H1 (cell line): ENCODE measurements at regions not wholly inside any gene's neighbourhood (a gene's known extent, or its start where the extent isn't known, plus 50 kb on each side); places are given as distances from the start of the nearest gene placed in this dataset.

Experiments used
- CTCF ChIA-PET: fragments of 300-600 bp; sonication (Branson Sonifier 250); formaldehyde crosslinking; loops from one replicate; lab custom pipeline; 2021; ENCODE audit not compliant: partially characterized antibody; lab: Charles Lee
- POLR2A ChIA-PET: fragments of 300-600 bp; sonication (Branson Sonifier 250); formaldehyde crosslinking; loops from one replicate; lab custom pipeline; 2021; ENCODE audit warnings: inconsistent platforms; ENCODE audit not compliant: partially characterized antibody; lab: Charles Lee
- DNase-seq, 2 experiments: peaks; one replicate each; pipeline versions ENCODE4 v3.0.0 to v3.0.0-alpha.2; 2010 to 2022; ENCODE audit warnings: low spot score in 2 of 2, low read depth in 1 of 2, mixed read lengths in 1 of 2
- FAIRE-seq: peaks from 2 replicates; lab custom pipeline; 2011; peaks lifted over from hg19 to GRCh38; lab: Jason Lieb, UNC
- H2AFZ ChIP-seq: 2 replicates; pipeline ENCODE4 v1.8.1; 2012; ENCODE audit warnings: low read length, inconsistent platforms
- H2AK5ac ChIP-seq: 2 replicates; pipeline ENCODE4 v1.6.1; 2013; ENCODE audit warnings: low read depth, low read length
- H2BK120ac ChIP-seq: replicated peaks from 2 replicates; pipeline ENCODE3; 2013; ENCODE audit warnings: low read depth, low read length, inconsistent platforms
- H2BK12ac ChIP-seq: 2 replicates; pipeline ENCODE4 v1.6.1; 2013; ENCODE audit warnings: low read depth, low read length
- H2BK15ac ChIP-seq: 2 replicates; pipeline ENCODE4 v1.6.1; 2013; ENCODE audit warnings: low read length
- H2BK20ac ChIP-seq: 2 replicates; pipeline ENCODE4 v1.6.1; 2013; ENCODE audit warnings: low read length
- H2BK5ac ChIP-seq: 2 replicates; pipeline ENCODE4 v1.6.1; 2013; ENCODE audit warnings: low read depth, low read length
- H3K14ac ChIP-seq: 2 replicates; pipeline ENCODE4 v1.6.1; 2013; ENCODE audit warnings: inconsistent platforms; ENCODE audit not compliant: insufficient read length
- H3K18ac ChIP-seq: 2 replicates; pipeline ENCODE4 v1.6.1; 2013; ENCODE audit warnings: low read length; ENCODE audit errors: extremely low read depth
- H3K23ac ChIP-seq: 2 replicates; pipeline ENCODE4 v1.6.1; 2013; ENCODE audit warnings: inconsistent platforms; ENCODE audit not compliant: insufficient read length
- H3K23me2 ChIP-seq: 2 replicates; pipeline ENCODE4 v1.6.1; 2013; ENCODE audit warnings: low read depth, low read length
- H3K27ac ChIP-seq: 2 replicates; pipeline ENCODE4 v1.6.1; 2011; ENCODE audit warnings: low read depth, low read length, inconsistent platforms
- H3K27me3 ChIP-seq, 4 experiments: replicated peaks in 1 of 4; 1 replicate in 1 of 4; 2 replicates in 3 of 4; pipeline versions ENCODE4 v1.6.1 to v1.8.1; 2011 to 2013; ENCODE audit warnings: low read length in 3 of 4, mild to moderate bottlenecking in 3 of 4, inconsistent platforms in 2 of 4, mixed read lengths in 2 of 4, moderate library complexity in 1 of 4; ENCODE audit not compliant: control insufficient read depth in 3 of 4, insufficient read depth in 3 of 4; ENCODE audit errors: extremely low read depth in 1 of 4
- H3K36me3 ChIP-seq, 4 experiments: 2 replicates each; pipeline versions ENCODE4 v1.6.1 to v1.8.1; 2011 to 2013; ENCODE audit warnings: mild to moderate bottlenecking in 4 of 4, low read length in 3 of 4, moderate library complexity in 2 of 4, control low read depth in 1 of 4, inconsistent platforms in 1 of 4; ENCODE audit not compliant: insufficient read depth in 4 of 4, control insufficient read depth in 2 of 4
- H3K4ac ChIP-seq: replicated peaks from 2 replicates; pipeline ENCODE3; 2013; ENCODE audit warnings: low read length, low read depth, mixed read lengths, inconsistent platforms; ENCODE audit not compliant: insufficient read length
- H3K4me1 ChIP-seq, 4 experiments: replicated peaks in 1 of 4; 1 replicate in 1 of 4; 2 replicates in 3 of 4; pipeline versions ENCODE4 v1.6.1 to v1.8.1; 2011 to 2013; ENCODE audit warnings: low read length in 3 of 4, inconsistent platforms in 2 of 4, mixed read lengths in 1 of 4; ENCODE audit not compliant: insufficient read depth in 4 of 4, control insufficient read depth in 3 of 4
- H3K4me2 ChIP-seq, 2 experiments: 2 replicates each; pipeline versions ENCODE4 v1.6.1 to v1.8.1; 2011 to 2013; ENCODE audit warnings: low read depth in 2 of 2, low read length in 2 of 2, control low read depth in 1 of 2, inconsistent platforms in 1 of 2, mild to moderate bottlenecking in 1 of 2; ENCODE audit not compliant: insufficient read depth in 1 of 2
- H3K4me3 ChIP-seq, 4 experiments: fragments of 200-600, 300-600 bp in 1 of 4; sonication (generic), shearing (Covaris generic), sonication (Bioruptor Twin) in 1 of 4; 2 replicates each; pipeline versions ENCODE4 v1.5.1 to v1.8.1; 2011 to 2016; ENCODE audit warnings: low read length in 4 of 4, low read depth in 3 of 4, control low read depth in 2 of 4, inconsistent platforms in 2 of 4, mild to moderate bottlenecking in 2 of 4, mixed read lengths in 1 of 4, moderate library complexity in 1 of 4; ENCODE audit not compliant: insufficient read depth in 2 of 4; ENCODE audit errors: extremely low read depth in 1 of 4
- H3K56ac ChIP-seq: replicated peaks from 2 replicates; pipeline ENCODE3; 2013; ENCODE audit warnings: low read depth, mild to moderate bottlenecking, mixed read lengths, low read length, inconsistent platforms; ENCODE audit not compliant: insufficient read length
- H3K79me1 ChIP-seq: 2 replicates; pipeline ENCODE4 v1.6.1; 2013; ENCODE audit warnings: low read depth, low read length, control low read depth
- H3K79me2 ChIP-seq, 2 experiments: 2 replicates each; pipeline versions ENCODE4 v1.6.1 to v1.8.1; 2012 to 2013; ENCODE audit warnings: low read length in 2 of 2, mild to moderate bottlenecking in 2 of 2, inconsistent platforms in 1 of 2; ENCODE audit not compliant: insufficient read depth in 2 of 2, control insufficient read depth in 1 of 2
- H3K9ac ChIP-seq, 4 experiments: replicated peaks in 1 of 4; 1 replicate in 1 of 4; 2 replicates in 3 of 4; pipeline versions ENCODE4 v1.6.1 to v1.8.1; 2011 to 2013; ENCODE audit warnings: low read depth in 3 of 4, low read length in 3 of 4, control low read depth in 2 of 4, mild to moderate bottlenecking in 2 of 4, moderate library complexity in 2 of 4, inconsistent platforms in 1 of 4; ENCODE audit errors: extremely low read depth in 1 of 4
- H3K9me3 ChIP-seq, 2 experiments: 2 replicates each; pipeline versions ENCODE4 v1.6.1 to v1.8.1; 2012 to 2013; ENCODE audit warnings: mild to moderate bottlenecking in 2 of 2, moderate library complexity in 2 of 2, control low read depth in 1 of 2, inconsistent platforms in 1 of 2, low read depth in 1 of 2, low read length in 1 of 2, mixed read lengths in 1 of 2; ENCODE audit not compliant: insufficient read depth in 2 of 2
- H4K20me1 ChIP-seq, 2 experiments: replicated peaks in 1 of 2; 2 replicates each; pipeline versions ENCODE3 to v1.8.1; 2011 to 2013; ENCODE audit warnings: inconsistent platforms in 2 of 2, low read length in 2 of 2, mild to moderate bottlenecking in 1 of 2; ENCODE audit not compliant: insufficient read depth in 2 of 2, control insufficient read depth in 1 of 2
- H4K5ac ChIP-seq: 2 replicates; pipeline ENCODE4 v1.6.1; 2013; ENCODE audit warnings: low read length, low read depth, mixed read lengths, inconsistent platforms; ENCODE audit not compliant: insufficient read length
- H4K8ac ChIP-seq: 2 replicates; pipeline ENCODE4 v1.8.0; 2013; ENCODE audit warnings: mild to moderate bottlenecking, moderate library complexity, low read length, inconsistent platforms; ENCODE audit not compliant: insufficient read depth; ENCODE audit errors: extremely low read depth
- H4K91ac ChIP-seq: replicated peaks from 2 replicates; pipeline ENCODE3; 2013; ENCODE audit warnings: low read length, mixed read lengths, inconsistent platforms; ENCODE audit not compliant: insufficient read length
- CEBPB ChIP-seq: IDR thresholded peaks from 2 replicates; pipeline ENCODE4 v1.6.1; 2012; ENCODE audit warnings: low read depth, low read length
- GTF2F1 ChIP-seq: IDR thresholded peaks from 2 replicates; pipeline ENCODE4 v1.6.1; 2012; ENCODE audit warnings: low read depth, low read length, improper control_type of control experiment, borderline replicate concordance
- WGBS, 2 experiments: shearing (Covaris generic) in 1 of 2; methylation state at CpG; one replicate each; pipeline versions ENCODE4 v1.1.6 to v1.1.7; 2013 to 2015; ENCODE audit warnings: low lambda C conversion rate in 2 of 2, mixed read lengths in 2 of 2, inconsistent platforms in 1 of 2, low coverage in 1 of 2, missing lambda C conversion rate in 1 of 2; ENCODE audit not compliant: insufficient replicate concordance in 2 of 2, insufficient coverage in 1 of 2, insufficient read length in 1 of 2; ENCODE audit errors: extremely low coverage in 1 of 2, missing lambda C conversion rate in 1 of 2; 5-methylcytosine and 5-hydroxymethylcytosine counted together

GRCh38 chr2:183552716-183553115, 428.5 kb downstream of the NUP35 start:
- ChIA-PET POLR2A (no interaction called here), CTCF (interaction anchor here (2.2 kb wide), 1 partner anchor 16 kb away, joined by 9 read pairs; no protein-coding TSS in a partner anchor)
- H3K9ac ChIP-seq: no peak overlapping the region
- no peak overlapping the region for H2BK20ac ChIP-seq
- no peak overlapping the region for H4K5ac ChIP-seq
- H3K14ac ChIP-seq: no peak overlapping the region
- H2AFZ ChIP-seq: no peak overlapping the region
- H3K23ac ChIP-seq: no peak overlapping the region
- no peak overlapping the region for H3K4me2 ChIP-seq
- WGBS, 2 experiments: 85% methylated on average over 4 of the region's 4 CpGs; no CpG with 5 or more reads in 1 of the 2 experiments
- H3K4me3 ChIP-seq: no peak overlapping the region
- no peaks in the 10 kb centered on the region for H3K9me3 ChIP-seq
- H2BK120ac ChIP-seq: no peak overlapping the region
- H3K79me1 ChIP-seq: no peaks in the 10 kb centered on the region
- no peak overlapping the region for H3K56ac ChIP-seq
- H2BK5ac ChIP-seq: no peak overlapping the region
- no peak overlapping the region for H2AK5ac ChIP-seq
- FAIRE-seq: no peak
- H3K27me3 ChIP-seq: no peaks in the 10 kb centered on the region
- H3K36me3 ChIP-seq: no peaks in the 10 kb centered on the region
- TF ChIP-seq GTF2F1: no peak
- no peak for TF ChIP-seq CEBPB
- TF ChIP-seq, all 59 proteins: peak for 0
- H3K27ac ChIP-seq: no peak overlapping the region
- H4K20me1 ChIP-seq: no peaks in the 10 kb centered on the region
- H2BK15ac ChIP-seq: no peak overlapping the region
- no peaks in the 10 kb centered on the region for H3K79me2 ChIP-seq
- no peak overlapping the region for H4K8ac ChIP-seq
- no peak overlapping the region for H3K18ac ChIP-seq
- H3K4me1 ChIP-seq: no peaks in the 10 kb centered on the region
- DNase-seq: no peak
- no peak overlapping the region for H2BK12ac ChIP-seq
- H4K91ac ChIP-seq: no peak overlapping the region
- no peaks in the 10 kb centered on the region for H3K23me2 ChIP-seq
- H3K4ac ChIP-seq: no peak overlapping the region
